ENCODE measurements at regions not wholly inside any gene's neighbourhood (a gene's known extent, or its start where the extent isn't known, plus 50 kb on each side); places are given as distances from the start of the nearest gene placed in this dataset.
A peak's percentile ranks its signal among the peaks of the same experiment; 100 is the strongest.

- no peak overlapping the region for H3K27ac Mint-ChIP-seq (ENCODE audit: unreplicated experiment)
- no peak overlapping the region for H3K4me3 Mint-ChIP-seq (ENCODE audit: unreplicated experiment)
- H3K9me3 Mint-ChIP-seq (ENCODE audit: unreplicated experiment), result peaks cover 8% of the 10 kb centered on the region
- peaks cover 18% of the 10 kb centered on the region for H3K4me1 Mint-ChIP-seq (ENCODE audit: low read depth, unreplicated experiment)
- peak; percentile 49 for TF ChIP-seq CTCF (IDR thresholded peaks at IDR 0.05; ENCODE audit: partially characterized antibody, unreplicated experiment)
- peaks cover 3% of the 10 kb centered on the region for H3K27me3 Mint-ChIP-seq (ENCODE audit: unreplicated experiment)
- DNase-seq, result no peak
- peaks cover 17% of the 10 kb centered on the region for H3K36me3 Mint-ChIP-seq (ENCODE audit: unreplicated experiment)
Measured at GRCh38 chr5:2110137-2110933, 227.6 kb upstream of the IRX4 start.

DNA sequence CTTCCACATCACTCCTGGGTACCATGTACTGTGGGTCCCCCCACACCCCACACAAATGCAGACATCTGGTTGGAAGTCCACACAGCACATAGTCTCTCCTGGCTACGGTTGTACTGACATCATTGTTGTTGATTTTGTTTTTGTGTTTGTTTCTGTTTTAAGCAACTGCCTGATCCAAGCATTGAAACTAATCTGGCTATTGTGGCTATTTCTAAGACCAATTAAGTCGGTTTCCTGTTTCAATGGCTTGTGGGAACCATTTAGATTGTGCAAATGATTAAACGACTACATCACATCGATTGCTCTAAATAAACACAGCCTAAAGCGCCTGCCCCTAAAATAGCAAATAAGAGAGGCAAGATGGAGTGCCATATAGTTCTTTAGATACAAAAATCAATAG is 226.8 kb upstream of the IRX4 start:
- DNase-seq, result no peak
- no peak for TF ChIP-seq CTCF (IDR thresholded peaks at IDR 0.05; ENCODE audit: partially characterized antibody, unreplicated experiment)
- H3K36me3 Mint-ChIP-seq (ENCODE audit: unreplicated experiment), result peaks cover 15% of the 10 kb centered on the region
- peaks cover 6% of the 10 kb centered on the region for H3K9me3 Mint-ChIP-seq (ENCODE audit: unreplicated experiment)
- H3K27ac Mint-ChIP-seq (ENCODE audit: unreplicated experiment), result peak overlapping the region; percentile 25
- peaks cover 3% of the 10 kb centered on the region for H3K27me3 Mint-ChIP-seq (ENCODE audit: unreplicated experiment)
- H3K4me3 Mint-ChIP-seq (ENCODE audit: unreplicated experiment), result no peak overlapping the region
- H3K4me1 Mint-ChIP-seq (ENCODE audit: low read depth, unreplicated experiment), result peaks cover 20% of the 10 kb centered on the region

DNA sequence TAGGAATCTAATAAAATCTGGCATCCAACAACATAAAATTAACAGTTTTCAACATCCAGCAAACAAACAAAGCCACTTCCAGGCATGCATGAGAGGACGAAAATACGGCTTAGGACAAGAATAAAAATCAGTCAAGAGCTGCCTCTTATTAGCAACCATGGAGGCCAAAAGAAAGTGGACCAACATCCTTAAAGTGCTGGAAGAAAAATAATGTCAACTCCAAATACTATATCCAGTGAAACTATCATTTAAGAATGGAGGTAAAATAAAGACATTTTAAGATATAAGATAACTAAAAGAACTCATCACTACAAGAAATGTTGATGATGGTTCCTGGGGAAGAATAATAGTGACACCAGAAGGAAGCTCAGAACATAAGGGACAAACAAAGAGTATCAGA is 224.0 kb upstream of the IRX4 start:
- Mint-ChIP-seq H3K4me1 (ENCODE audit: low read depth, unreplicated experiment) (peaks cover 13% of the 10 kb centered on the region), H3K4me3 (ENCODE audit: unreplicated experiment) (no peak overlapping the region), H3K27me3 (ENCODE audit: unreplicated experiment) (no peaks in the 10 kb centered on the region), H3K9me3 (ENCODE audit: unreplicated experiment) (peaks cover 1% of the 10 kb centered on the region), H3K36me3 (ENCODE audit: unreplicated experiment) (peaks cover 15% of the 10 kb centered on the region), H3K27ac (ENCODE audit: unreplicated experiment) (no peak overlapping the region)
- TF ChIP-seq CTCF (IDR thresholded peaks at IDR 0.05; ENCODE audit: partially characterized antibody, unreplicated experiment), result no peak
- no peak for DNase-seq

DNA sequence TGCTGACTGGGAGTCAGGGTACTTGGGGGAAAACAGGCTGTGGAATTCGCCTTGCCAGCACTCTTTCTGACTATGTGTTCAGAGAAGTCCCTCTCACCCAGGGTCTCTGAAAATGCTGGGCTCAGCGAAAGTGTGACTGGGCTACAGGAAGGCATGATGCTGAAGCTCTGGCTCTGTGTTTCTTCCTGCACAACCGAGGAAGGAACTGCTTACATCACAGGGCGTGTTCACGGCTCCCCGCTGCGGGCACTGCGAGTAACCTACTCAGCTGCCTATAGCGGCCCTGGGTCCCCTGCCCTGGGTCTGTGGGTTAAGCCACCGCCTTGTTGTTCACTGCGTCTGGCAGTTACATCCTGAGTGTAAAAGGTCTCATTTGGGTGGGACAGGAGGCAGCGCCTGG is 222.4 kb upstream of the IRX4 start:
- no peak for TF ChIP-seq CTCF (IDR thresholded peaks at IDR 0.05; ENCODE audit: partially characterized antibody, unreplicated experiment)
- Mint-ChIP-seq H3K36me3 (ENCODE audit: unreplicated experiment) (peaks cover 15% of the 10 kb centered on the region), H3K4me1 (ENCODE audit: low read depth, unreplicated experiment) (peaks cover 13% of the 10 kb centered on the region), H3K27me3 (ENCODE audit: unreplicated experiment) (no peaks in the 10 kb centered on the region), H3K4me3 (ENCODE audit: unreplicated experiment) (no peak overlapping the region), H3K9me3 (ENCODE audit: unreplicated experiment) (peaks cover under 1% of the 10 kb centered on the region), H3K27ac (ENCODE audit: unreplicated experiment) (no peak overlapping the region)
- DNase-seq, result no peak

GRCh38 chr5:2103940-2104339 is 221.2 kb upstream of the IRX4 start:
- Mint-ChIP-seq H3K27ac (ENCODE audit: unreplicated experiment) (no peak overlapping the region), H3K4me3 (ENCODE audit: unreplicated experiment) (no peak overlapping the region), H3K36me3 (ENCODE audit: unreplicated experiment) (peaks cover 15% of the 10 kb centered on the region), H3K27me3 (ENCODE audit: unreplicated experiment) (no peaks in the 10 kb centered on the region), H3K4me1 (ENCODE audit: low read depth, unreplicated experiment) (peaks cover 8% of the 10 kb centered on the region), H3K9me3 (ENCODE audit: unreplicated experiment) (peaks cover 2% of the 10 kb centered on the region)
- DNase-seq, result no peak
- TF ChIP-seq CTCF (IDR thresholded peaks at IDR 0.05; ENCODE audit: partially characterized antibody, unreplicated experiment), result no peak

Data from glutamatergic neuron (in vitro differentiated cells).